Neuronal stem cell (in vitro differentiated cells): ENCODE measurements at regions not wholly inside any gene's neighbourhood (a gene's known extent, or its start where the extent isn't known, plus 50 kb on each side); places are given as distances from the start of the nearest gene placed in this dataset.

ENCODE experiments used
- DNase-seq: peaks from one replicate; pipeline ENCODE4 v3.0.0-alpha.2; 2013; ENCODE audit warnings: low spot score
- H2AFZ ChIP-seq: one replicate; pipeline ENCODE4 v1.6.1; 2013; ENCODE audit warnings: mild to moderate bottlenecking, low read length, inconsistent platforms
- H2AK5ac ChIP-seq: 2 replicates; pipeline ENCODE4 v1.6.1; 2013; ENCODE audit warnings: low read depth, mild to moderate bottlenecking, inconsistent platforms, low read length, moderate library complexity, mixed read lengths
- H2BK120ac ChIP-seq: 2 replicates; pipeline ENCODE4 v1.6.1; 2013; ENCODE audit warnings: low read depth, mild to moderate bottlenecking, inconsistent platforms, low read length, moderate library complexity, mixed read lengths
- H2BK12ac ChIP-seq: one replicate; pipeline ENCODE4 v1.6.1; 2013; ENCODE audit warnings: low read length, inconsistent platforms
- H2BK15ac ChIP-seq: 2 replicates; pipeline ENCODE4 v1.6.1; 2013; ENCODE audit warnings: mild to moderate bottlenecking, low read length, inconsistent platforms, mixed read lengths
- H2BK5ac ChIP-seq: one replicate; pipeline ENCODE4 v1.6.1; 2013; ENCODE audit warnings: inconsistent platforms, mild to moderate bottlenecking, low read length, moderate library complexity
- H3K14ac ChIP-seq: one replicate; pipeline ENCODE4 v1.6.1; 2013; ENCODE audit warnings: low read length, inconsistent platforms
- H3K18ac ChIP-seq: 2 replicates; pipeline ENCODE4 v1.6.1; 2013; ENCODE audit warnings: low read length, inconsistent platforms
- H3K23ac ChIP-seq: 2 replicates; pipeline ENCODE4 v1.6.1; 2013; ENCODE audit warnings: low read depth, mild to moderate bottlenecking, mixed read lengths, low read length, inconsistent platforms; ENCODE audit not compliant: poor library complexity
- H3K27ac ChIP-seq: replicated peaks from 3 replicates; pipeline ENCODE4 v1.5.1; 2013; ENCODE audit warnings: low read length, inconsistent platforms
- H3K27me3 ChIP-seq, 3 experiments: 2 replicates each; pipeline ENCODE4 v1.6.1; 2013; ENCODE audit warnings: low read length in 3 of 3, mild to moderate bottlenecking in 2 of 3, inconsistent platforms in 1 of 3, low read depth in 1 of 3, mixed read lengths in 1 of 3, moderate library complexity in 1 of 3; ENCODE audit not compliant: control insufficient read depth in 3 of 3, insufficient read depth in 3 of 3
- H3K36me3 ChIP-seq, 2 donors: replicated peaks in 1 of 2; 2 replicates each; pipeline ENCODE4 v1.6.1; 2013; ENCODE audit warnings: low read length in 2 of 2; ENCODE audit not compliant: control insufficient read depth in 2 of 2, insufficient read depth in 2 of 2
- H3K4ac ChIP-seq: 2 replicates; pipeline ENCODE4 v1.6.1; 2013; ENCODE audit warnings: inconsistent platforms, mild to moderate bottlenecking, low read length, moderate library complexity
- H3K4me1 ChIP-seq, 2 donors: 1 replicate in 1 of 2; 2 replicates in 1 of 2; pipeline ENCODE4 v1.6.1; 2013; ENCODE audit warnings: low read length in 2 of 2, low read depth in 1 of 2; ENCODE audit not compliant: control insufficient read depth in 2 of 2, insufficient read depth in 1 of 2
- H3K4me2 ChIP-seq: one replicate; pipeline ENCODE4 v1.6.1; 2013; ENCODE audit warnings: mild to moderate bottlenecking, low read length, inconsistent platforms; ENCODE audit not compliant: insufficient read depth, poor library complexity, severe bottlenecking
- H3K4me3 ChIP-seq, 2 donors: 2 replicates each; pipeline ENCODE4 v1.5.1; 2013; ENCODE audit warnings: low read length in 2 of 2, mild to moderate bottlenecking in 2 of 2, inconsistent platforms in 1 of 2, moderate library complexity in 1 of 2
- H3K79me1 ChIP-seq: one replicate; pipeline ENCODE4 v1.6.1; 2013; ENCODE audit warnings: low read depth, mild to moderate bottlenecking, inconsistent platforms, low read length, moderate library complexity
- H3K9ac ChIP-seq: one replicate; pipeline ENCODE4 v1.6.1; 2013; ENCODE audit warnings: mild to moderate bottlenecking, low read depth, low read length, inconsistent platforms; ENCODE audit not compliant: poor library complexity
- H3K9me3 ChIP-seq, 2 donors: replicated peaks in 1 of 2; 2 replicates each; pipeline versions ENCODE3 to v1.6.1; 2013; ENCODE audit warnings: low read length in 2 of 2, mild to moderate bottlenecking in 2 of 2, inconsistent platforms in 1 of 2, low read depth in 1 of 2, mixed read lengths in 1 of 2, moderate library complexity in 1 of 2; ENCODE audit not compliant: control insufficient read depth in 2 of 2, insufficient read depth in 1 of 2
- H4K8ac ChIP-seq: one replicate; pipeline ENCODE4 v1.6.1; 2013; ENCODE audit warnings: low read depth, mild to moderate bottlenecking, inconsistent platforms, low read length, moderate library complexity
- H4K91ac ChIP-seq: one replicate; pipeline ENCODE4 v1.6.1; 2013; ENCODE audit warnings: low read length, low read depth, mild to moderate bottlenecking, inconsistent platforms; ENCODE audit not compliant: poor library complexity
- WGBS, 2 donors: extraction: QIAGEN DNeasy Blood & Tissue Kit; methylation state at CpG; one replicate each; pipeline ENCODE4 v1.1.7; 2013; ENCODE audit warnings: missing lambda C conversion rate in 2 of 2, mixed read lengths in 1 of 2; ENCODE audit not compliant: insufficient read length in 2 of 2, insufficient replicate concordance in 1 of 2; ENCODE audit errors: extremely low coverage in 2 of 2; 5-methylcytosine and 5-hydroxymethylcytosine counted together

GRCh38 chr2:33917252-33917651 is 318.2 kb upstream of the FAM98A start:
- no peaks in the 10 kb centered on the region for H3K4me1 ChIP-seq
- H3K9me3 ChIP-seq, result no peaks in the 10 kb centered on the region
- no peak overlapping the region for H2BK120ac ChIP-seq
- H3K27ac ChIP-seq, result no peak overlapping the region
- H3K4me2 ChIP-seq, result no peak overlapping the region
- no peak overlapping the region for H3K14ac ChIP-seq
- no peak overlapping the region for H4K8ac ChIP-seq
- no peak overlapping the region for H2BK5ac ChIP-seq
- no peak for DNase-seq
- no peak overlapping the region for H3K4me3 ChIP-seq
- WGBS, 2 donors, result no CpG with 5 or more reads among the region's 4 CpGs
- H2BK15ac ChIP-seq, result no peak overlapping the region
- no peak overlapping the region for H2AFZ ChIP-seq
- H3K27me3 ChIP-seq, result no peaks in the 10 kb centered on the region
- no peak overlapping the region for H2BK12ac ChIP-seq
- no peaks in the 10 kb centered on the region for H3K79me1 ChIP-seq
- no peak overlapping the region for H4K91ac ChIP-seq
- no peak overlapping the region for H3K4ac ChIP-seq
- H3K36me3 ChIP-seq, result no peaks in the 10 kb centered on the region
- no peak overlapping the region for H3K23ac ChIP-seq
- H3K9ac ChIP-seq, result no peak overlapping the region
- no peak overlapping the region for H2AK5ac ChIP-seq
- H3K18ac ChIP-seq, result no peak overlapping the region

- Histone ChIP-seq H3K4ac (no peak overlapping the region), H3K36me3 (no peaks in the 10 kb centered on the region), H2AK5ac (no peak overlapping the region), H2BK15ac (no peak overlapping the region), H4K91ac (no peak overlapping the region), H2BK12ac (no peak overlapping the region), H2BK120ac (no peak overlapping the region), H3K4me3 (no peak overlapping the region), H3K27ac (no peak overlapping the region), H2AFZ (no peak overlapping the region), H3K4me1 (no peaks in the 10 kb centered on the region), H3K23ac (no peak overlapping the region), H2BK5ac (no peak overlapping the region), H3K27me3 (no peaks in the 10 kb centered on the region), H3K4me2 (no peak overlapping the region), H3K18ac (no peak overlapping the region), H3K79me1 (no peaks in the 10 kb centered on the region), H3K9ac (no peak overlapping the region), H3K9me3 (no peaks in the 10 kb centered on the region), H4K8ac (no peak overlapping the region), H3K14ac (no peak overlapping the region)
- WGBS, 2 donors, result no CpG with 5 or more reads among the region's 1 CpG
- DNase-seq, result no peak
These were observed 314.0 kb upstream of the FAM98A start for GRCh38 chr2:33913071-33913616.

DNA sequence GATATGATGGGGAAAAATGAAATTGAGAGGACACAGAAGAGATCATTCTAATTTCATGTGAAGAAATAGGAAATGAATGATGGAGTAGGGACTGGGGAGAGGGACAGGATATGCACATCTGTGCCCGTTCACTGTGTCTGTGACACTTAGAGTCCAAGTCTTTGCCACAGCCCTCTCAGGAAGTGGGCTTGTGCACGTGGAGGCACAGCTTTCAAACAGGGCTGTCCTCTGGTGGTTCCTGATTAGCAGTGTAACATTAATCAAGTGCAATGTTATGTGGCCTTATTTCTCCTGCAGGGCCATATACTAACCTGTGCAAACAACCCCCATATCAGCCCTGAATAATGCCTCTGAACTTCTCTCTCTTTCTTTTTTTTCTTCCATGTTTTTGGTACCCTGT is 312.2 kb upstream of the FAM98A start:
- H3K4me1 ChIP-seq, result no peaks in the 10 kb centered on the region
- H2BK15ac ChIP-seq, result no peak overlapping the region
- H3K79me1 ChIP-seq, result no peaks in the 10 kb centered on the region
- DNase-seq, result no peak
- H3K23ac ChIP-seq, result no peak overlapping the region
- H3K14ac ChIP-seq, result no peak overlapping the region
- H3K36me3 ChIP-seq, result no peaks in the 10 kb centered on the region
- no peak overlapping the region for H2BK12ac ChIP-seq
- no peak overlapping the region for H3K4ac ChIP-seq
- H3K27me3 ChIP-seq, result no peaks in the 10 kb centered on the region
- H2BK5ac ChIP-seq, result no peak overlapping the region
- H4K8ac ChIP-seq, result no peak overlapping the region
- H3K9me3 ChIP-seq, result no peaks in the 10 kb centered on the region
- no peak overlapping the region for H2BK120ac ChIP-seq
- H4K91ac ChIP-seq, result no peak overlapping the region
- H3K4me3 ChIP-seq, result no peak overlapping the region
- H2AK5ac ChIP-seq, result no peak overlapping the region
- H3K9ac ChIP-seq, result no peak overlapping the region
- H3K27ac ChIP-seq, result no peak overlapping the region
- no peak overlapping the region for H3K4me2 ChIP-seq
- no peak overlapping the region for H2AFZ ChIP-seq
- no CpG with 5 or more reads among the region's 2 CpGs for WGBS, 2 donors
- no peak overlapping the region for H3K18ac ChIP-seq

- no peak overlapping the region for H3K4me3 ChIP-seq
- no peak overlapping the region for H4K91ac ChIP-seq
- H2AK5ac ChIP-seq, result no peak overlapping the region
- no peak overlapping the region for H2BK5ac ChIP-seq
- H2AFZ ChIP-seq, result no peak overlapping the region
- no peak overlapping the region for H4K8ac ChIP-seq
- no peaks in the 10 kb centered on the region for H3K79me1 ChIP-seq
- no peak overlapping the region for H2BK120ac ChIP-seq
- H3K4ac ChIP-seq, result no peak overlapping the region
- H3K18ac ChIP-seq, result no peak overlapping the region
- H2BK12ac ChIP-seq, result no peak overlapping the region
- H3K36me3 ChIP-seq, result no peaks in the 10 kb centered on the region
- WGBS, 2 donors, result no CpG with 5 or more reads among the region's 8 CpGs
- no peaks in the 10 kb centered on the region for H3K9me3 ChIP-seq
- no peaks in the 10 kb centered on the region for H3K27me3 ChIP-seq
- no peak for DNase-seq
- no peaks in the 10 kb centered on the region for H3K4me1 ChIP-seq
- no peak overlapping the region for H3K23ac ChIP-seq
- no peak overlapping the region for H3K4me2 ChIP-seq
- H3K14ac ChIP-seq, result no peak overlapping the region
- no peak overlapping the region for H2BK15ac ChIP-seq
- no peak overlapping the region for H3K27ac ChIP-seq
- H3K9ac ChIP-seq, result no peak overlapping the region
These were observed 311.0 kb upstream of the FAM98A start for GRCh38 chr2:33909945-33910695.
